ENCODE measurements at regions not wholly inside any gene's neighbourhood (a gene's known extent, or its start where the extent isn't known, plus 50 kb on each side); places are given as distances from the start of the nearest gene placed in this dataset.

DNA sequence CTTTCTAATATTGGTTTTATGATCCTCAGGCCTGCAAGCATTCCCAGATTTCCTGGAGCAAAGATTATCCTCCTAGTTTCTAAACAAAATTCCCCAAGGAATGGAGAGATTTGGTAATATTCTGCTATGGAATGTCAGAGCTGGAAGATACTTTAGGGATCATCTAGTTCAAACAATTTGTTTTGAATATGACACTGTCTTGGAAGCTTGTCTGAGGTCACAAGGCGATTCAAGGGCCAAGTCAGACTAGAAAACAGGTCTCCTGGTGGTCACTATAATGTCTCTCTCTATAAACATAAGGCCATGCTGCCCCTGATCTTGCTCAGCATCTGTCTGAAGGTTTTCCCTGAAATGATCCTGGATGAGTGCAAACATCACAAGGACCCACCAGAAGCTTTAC, 143.4 kb upstream of the BCL6 start:
- H3K9ac ChIP-seq, result no peak overlapping the region
- no peaks in the 10 kb centered on the region for H3K9me2 ChIP-seq
- no peaks in the 10 kb centered on the region for H3K27me3 ChIP-seq (ENCODE audit: insufficient read depth)
- no peaks in the 10 kb centered on the region for H3F3A ChIP-seq (replicated peaks; ENCODE audit: insufficient read depth)
- no peak for DNase-seq
- no peaks in the 10 kb centered on the region for H3K4me1 ChIP-seq (ENCODE audit: control insufficient read depth in 1 of 2, insufficient read depth in 2 of 2, low read depth in 1 of 2, low read length in 1 of 2)
- ChIA-PET CTCF (no interaction called here), POLR2A (no interaction called here)
- TF ChIP-seq CHD2 (IDR thresholded peaks at IDR 0.05; ENCODE audit: low read length, partially characterized antibody) (no peak), NRF1 (IDR thresholded peaks at IDR 0.05; ENCODE audit: low read depth, low read length) (no peak)
- TF ChIP-seq, protein P1, sequence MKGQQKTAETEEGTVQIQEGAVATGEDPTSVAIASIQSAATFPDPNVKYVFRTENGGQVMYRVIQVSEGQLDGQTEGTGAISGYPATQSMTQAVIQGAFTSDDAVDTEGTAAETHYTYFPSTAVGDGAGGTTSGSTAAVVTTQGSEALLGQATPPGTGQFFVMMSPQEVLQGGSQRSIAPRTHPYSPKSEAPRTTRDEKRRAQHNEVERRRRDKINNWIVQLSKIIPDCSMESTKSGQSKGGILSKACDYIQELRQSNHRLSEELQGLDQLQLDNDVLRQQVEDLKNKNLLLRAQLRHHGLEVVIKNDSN (IDR thresholded peaks at IDR 0.05; ENCODE audit: borderline replicate concordance, low read depth), result no peak
- no peaks in the 10 kb centered on the region for H3K36me3 ChIP-seq (replicated peaks in 1 of 2; ENCODE audit: control insufficient read depth in 1 of 2, insufficient read depth in 2 of 2, low read length in 1 of 2)
- no peak overlapping the region for H3K4me3 ChIP-seq (ENCODE audit: low read depth in 2 of 2, low read length in 1 of 2)
- H3K79me2 ChIP-seq (ENCODE audit: insufficient read depth), result no peaks in the 10 kb centered on the region
- no peaks in the 10 kb centered on the region for H4K20me1 ChIP-seq (ENCODE audit: insufficient read depth)
- H2AFZ ChIP-seq (ENCODE audit: low read depth), result no peak overlapping the region; the same call in 1 of the 2 replicates
- no peaks in the 10 kb centered on the region for H3K9me3 ChIP-seq
- no peak overlapping the region for H3K27ac ChIP-seq (ENCODE audit: low read depth in 2 of 2, low read length in 1 of 2)
- H3K4me2 ChIP-seq, result no peak overlapping the region
- 73% methylated on average over 1 of the region's 1 CpG for WGBS (ENCODE audit: low lambda C conversion rate)

DNA sequence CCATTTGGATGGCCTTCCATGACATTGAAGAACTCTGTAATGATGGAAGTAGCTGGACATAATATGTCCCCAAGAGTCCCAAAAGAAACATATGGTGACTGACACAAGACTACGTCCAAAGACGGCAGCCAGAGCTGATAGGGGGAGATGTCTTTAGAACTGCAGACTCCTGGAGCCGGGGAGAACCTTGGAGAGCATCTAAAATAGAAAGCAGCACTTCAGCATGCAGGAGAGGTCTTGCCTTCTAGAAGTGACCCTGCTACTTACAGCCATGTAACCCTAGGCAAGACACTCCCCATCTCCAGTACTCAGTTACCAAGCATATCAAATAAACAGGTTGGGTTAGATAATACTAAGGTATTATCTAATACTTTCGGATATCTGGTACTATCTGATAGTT, 143.8 kb upstream of the BCL6 start:
- Histone ChIP-seq H3K9ac (no peak overlapping the region), H3F3A (replicated peaks; ENCODE audit: insufficient read depth) (no peaks in the 10 kb centered on the region), H3K9me3 (no peaks in the 10 kb centered on the region), H2AFZ (ENCODE audit: low read depth) (peak overlapping the region; percentile 93; the same call in 1 of the 2 replicates), H3K36me3 (replicated peaks in 1 of 2; ENCODE audit: control insufficient read depth in 1 of 2, insufficient read depth in 2 of 2, low read length in 1 of 2) (no peaks in the 10 kb centered on the region), H4K20me1 (ENCODE audit: insufficient read depth) (no peaks in the 10 kb centered on the region), H3K27ac (ENCODE audit: low read depth in 2 of 2, low read length in 1 of 2) (no peak overlapping the region), H3K27me3 (ENCODE audit: insufficient read depth) (no peaks in the 10 kb centered on the region), H3K4me1 (ENCODE audit: control insufficient read depth in 1 of 2, insufficient read depth in 2 of 2, low read depth in 1 of 2, low read length in 1 of 2) (no peaks in the 10 kb centered on the region), H3K4me3 (ENCODE audit: low read depth in 2 of 2, low read length in 1 of 2) (no peak overlapping the region), H3K9me2 (no peaks in the 10 kb centered on the region), H3K4me2 (no peak overlapping the region; the same call in 1 of the 2 replicates), H3K79me2 (ENCODE audit: insufficient read depth) (no peaks in the 10 kb centered on the region)
- DNase-seq, result no peak
- ChIA-PET POLR2A (no interaction called here), CTCF (no interaction called here)
- TF ChIP-seq GATA2 (CRISPR knock-in tag; IDR thresholded peaks at IDR 0.05), result no peak
- TF ChIP-seq, protein P2, sequence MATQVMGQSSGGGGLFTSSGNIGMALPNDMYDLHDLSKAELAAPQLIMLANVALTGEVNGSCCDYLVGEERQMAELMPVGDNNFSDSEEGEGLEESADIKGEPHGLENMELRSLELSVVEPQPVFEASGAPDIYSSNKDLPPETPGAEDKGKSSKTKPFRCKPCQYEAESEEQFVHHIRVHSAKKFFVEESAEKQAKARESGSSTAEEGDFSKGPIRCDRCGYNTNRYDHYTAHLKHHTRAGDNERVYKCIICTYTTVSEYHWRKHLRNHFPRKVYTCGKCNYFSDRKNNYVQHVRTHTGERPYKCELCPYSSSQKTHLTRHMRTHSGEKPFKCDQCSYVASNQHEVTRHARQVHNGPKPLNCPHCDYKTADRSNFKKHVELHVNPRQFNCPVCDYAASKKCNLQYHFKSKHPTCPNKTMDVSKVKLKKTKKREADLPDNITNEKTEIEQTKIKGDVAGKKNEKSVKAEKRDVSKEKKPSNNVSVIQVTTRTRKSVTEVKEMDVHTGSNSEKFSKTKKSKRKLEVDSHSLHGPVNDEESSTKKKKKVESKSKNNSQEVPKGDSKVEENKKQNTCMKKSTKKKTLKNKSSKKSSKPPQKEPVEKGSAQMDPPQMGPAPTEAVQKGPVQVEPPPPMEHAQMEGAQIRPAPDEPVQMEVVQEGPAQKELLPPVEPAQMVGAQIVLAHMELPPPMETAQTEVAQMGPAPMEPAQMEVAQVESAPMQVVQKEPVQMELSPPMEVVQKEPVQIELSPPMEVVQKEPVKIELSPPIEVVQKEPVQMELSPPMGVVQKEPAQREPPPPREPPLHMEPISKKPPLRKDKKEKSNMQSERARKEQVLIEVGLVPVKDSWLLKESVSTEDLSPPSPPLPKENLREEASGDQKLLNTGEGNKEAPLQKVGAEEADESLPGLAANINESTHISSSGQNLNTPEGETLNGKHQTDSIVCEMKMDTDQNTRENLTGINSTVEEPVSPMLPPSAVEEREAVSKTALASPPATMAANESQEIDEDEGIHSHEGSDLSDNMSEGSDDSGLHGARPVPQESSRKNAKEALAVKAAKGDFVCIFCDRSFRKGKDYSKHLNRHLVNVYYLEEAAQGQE (IDR thresholded peaks at IDR 0.05; ENCODE audit: low read depth, low read length), result peak; percentile 64; the same call in 1 of the 2 replicates
- WGBS (ENCODE audit: low lambda C conversion rate), result 64% methylated on average over 4 of the region's 4 CpGs

Data from SK-N-SH (cell line).